ENCODE measurements at regions not wholly inside any gene's neighbourhood (a gene's known extent, or its start where the extent isn't known, plus 50 kb on each side); places are given as distances from the start of the nearest gene placed in this dataset.
"Not testable (repeated sequence)": the region's sequence is repeated elsewhere in the genome, so short reads cannot be mapped to it uniquely, and the experiment has no call there.

- no peak for TF ChIP-seq REST (IDR thresholded peaks at IDR 0.05)
- no peak for TF ChIP-seq RAD21 (IDR thresholded peaks at IDR 0.05)
- no peak for TF ChIP-seq NR2F2 (IDR thresholded peaks at IDR 0.05)
- TF ChIP-seq RXRA (IDR thresholded peaks at IDR 0.05): no peak
- no peak for TF ChIP-seq YY1 (IDR thresholded peaks at IDR 0.05)
- TF ChIP-seq SP1 (IDR thresholded peaks at IDR 0.05): no peak
- TF ChIP-seq EGR1 (IDR thresholded peaks at IDR 0.05; ENCODE audit: low read depth in 2 of 2): no peak
Measured at GRCh38 chr18:73118121-73118816, 250.5 kb upstream of the NETO1 start (continued).

DNA sequence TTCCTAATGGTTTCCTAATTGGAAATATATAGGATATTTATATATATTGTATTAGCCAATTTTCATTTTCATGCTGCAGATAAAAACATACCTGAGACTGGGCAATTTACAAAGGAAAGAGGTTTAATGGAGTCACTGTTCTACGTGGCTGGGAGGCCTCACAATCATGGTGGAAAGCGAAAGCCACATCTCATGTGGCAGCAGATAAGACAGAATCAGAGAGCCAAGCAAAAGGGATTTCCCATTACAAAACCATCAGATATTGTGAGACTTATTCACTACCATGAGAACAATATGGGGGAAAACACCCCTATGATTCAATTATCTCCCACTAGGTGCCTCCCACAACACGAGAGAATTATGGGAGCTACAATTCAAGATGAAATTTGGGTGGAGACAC is 242.5 kb upstream of the NETO1 start:
- Histone ChIP-seq H3K4me1 (ENCODE audit: control insufficient read depth in 4 of 4, insufficient read depth in 4 of 4, low read length in 3 of 4) (no peaks in the 10 kb centered on the region), H3K9me3 (ENCODE audit: control insufficient read depth in 4 of 4, low read length in 3 of 4) (no peaks in the 10 kb centered on the region), H3K9ac (ENCODE audit: low read depth in 1 of 2, low read length in 2 of 2) (no peak overlapping the region), H3K36me3 (ENCODE audit: control insufficient read depth in 4 of 4, insufficient read depth in 3 of 4, low read depth in 1 of 4, low read length in 3 of 4) (no peaks in the 10 kb centered on the region), H3K27me3 (ENCODE audit: control insufficient read depth in 4 of 4, insufficient read depth in 4 of 4, low read length in 3 of 4) (peaks cover 0 to 3% (median 0%) of the 10 kb centered on the region in 4 donors), H3K4me3 (ENCODE audit: low read depth in 1 of 3, low read length in 3 of 3) (no peak overlapping the region), H3K27ac (ENCODE audit: low read depth in 1 of 2, low read length in 2 of 2) (no peak overlapping the region)
- DNase-seq (ENCODE audit: low spot score): no peak
- TF ChIP-seq JUND (IDR thresholded peaks at IDR 0.05) (no peak), NR2F2 (IDR thresholded peaks at IDR 0.05) (no peak), HNF4A (conservative IDR thresholded peaks at IDR 0.05) (no peak), EGR1 (IDR thresholded peaks at IDR 0.05; ENCODE audit: low read depth in 2 of 2) (no peak)
- TF ChIP-seq, protein P1, sequence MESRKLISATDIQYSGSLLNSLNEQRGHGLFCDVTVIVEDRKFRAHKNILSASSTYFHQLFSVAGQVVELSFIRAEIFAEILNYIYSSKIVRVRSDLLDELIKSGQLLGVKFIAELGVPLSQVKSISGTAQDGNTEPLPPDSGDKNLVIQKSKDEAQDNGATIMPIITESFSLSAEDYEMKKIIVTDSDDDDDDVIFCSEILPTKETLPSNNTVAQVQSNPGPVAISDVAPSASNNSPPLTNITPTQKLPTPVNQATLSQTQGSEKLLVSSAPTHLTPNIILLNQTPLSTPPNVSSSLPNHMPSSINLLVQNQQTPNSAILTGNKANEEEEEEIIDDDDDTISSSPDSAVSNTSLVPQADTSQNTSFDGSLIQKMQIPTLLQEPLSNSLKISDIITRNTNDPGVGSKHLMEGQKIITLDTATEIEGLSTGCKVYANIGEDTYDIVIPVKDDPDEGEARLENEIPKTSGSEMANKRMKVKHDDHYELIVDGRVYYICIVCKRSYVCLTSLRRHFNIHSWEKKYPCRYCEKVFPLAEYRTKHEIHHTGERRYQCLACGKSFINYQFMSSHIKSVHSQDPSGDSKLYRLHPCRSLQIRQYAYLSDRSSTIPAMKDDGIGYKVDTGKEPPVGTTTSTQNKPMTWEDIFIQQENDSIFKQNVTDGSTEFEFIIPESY (IDR thresholded peaks at IDR 0.05): no peak
- TF ChIP-seq, protein P2, sequence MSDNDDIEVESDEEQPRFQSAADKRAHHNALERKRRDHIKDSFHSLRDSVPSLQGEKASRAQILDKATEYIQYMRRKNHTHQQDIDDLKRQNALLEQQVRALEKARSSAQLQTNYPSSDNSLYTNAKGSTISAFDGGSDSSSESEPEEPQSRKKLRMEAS (IDR thresholded peaks at IDR 0.05): no peak
- 62% methylated on average over 3 of the region's 3 CpGs for WGBS

DNA sequence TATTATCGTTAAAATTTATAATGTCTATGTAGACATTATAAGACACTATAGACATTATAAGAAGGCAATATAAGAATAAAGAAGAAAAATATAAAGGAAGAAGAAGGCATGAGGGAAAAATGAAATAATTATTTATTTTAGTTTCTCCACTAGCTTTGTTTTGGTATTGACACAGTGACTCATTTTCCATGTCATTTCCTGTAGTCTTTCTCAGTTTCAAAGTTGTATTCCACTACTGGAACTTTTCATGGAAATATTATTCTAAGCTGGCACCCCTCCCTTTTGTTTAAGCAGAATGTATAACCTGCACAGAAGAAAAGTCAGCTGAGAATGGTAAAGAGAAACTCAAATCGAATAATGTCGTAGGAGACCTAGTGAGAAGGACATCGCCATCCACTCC is 234.2 kb upstream of the NETO1 start:
- Histone ChIP-seq H3K9ac (ENCODE audit: low read depth in 1 of 2, low read length in 2 of 2) (no peak overlapping the region), H3K27me3 (ENCODE audit: control insufficient read depth in 4 of 4, insufficient read depth in 4 of 4, low read length in 3 of 4) (no peaks in the 10 kb centered on the region), H3K4me3 (ENCODE audit: low read depth in 1 of 3, low read length in 3 of 3) (no peak overlapping the region), H3K4me1 (ENCODE audit: control insufficient read depth in 4 of 4, insufficient read depth in 4 of 4, low read length in 3 of 4) (no peaks in the 10 kb centered on the region), H3K36me3 (ENCODE audit: control insufficient read depth in 4 of 4, insufficient read depth in 3 of 4, low read depth in 1 of 4, low read length in 3 of 4) (no peaks in the 10 kb centered on the region), H3K9me3 (ENCODE audit: control insufficient read depth in 4 of 4, low read length in 3 of 4) (peaks cover 0 to 3% (median 0%) of the 10 kb centered on the region in 4 donors), H3K27ac (ENCODE audit: low read depth in 1 of 2, low read length in 2 of 2) (no peak overlapping the region)
- WGBS: 87% methylated on average over 4 of the region's 4 CpGs
- no peak for TF ChIP-seq GABPA (IDR thresholded peaks at IDR 0.05 in 1 of 2, conservative IDR thresholded peaks at IDR 0.05 in 1 of 2)
- no peak for TF ChIP-seq HNF4A (conservative IDR thresholded peaks at IDR 0.05)
- TF ChIP-seq, protein P1 (IDR thresholded peaks at IDR 0.05): no peak
- no peak for TF ChIP-seq NR2F2 (IDR thresholded peaks at IDR 0.05)
- no peak for TF ChIP-seq SP1 (IDR thresholded peaks at IDR 0.05)
- no peak for TF ChIP-seq ATF3 (IDR thresholded peaks at IDR 0.05)
- TF ChIP-seq HNF4G (IDR thresholded peaks at IDR 0.05): no peak
- TF ChIP-seq JUND (IDR thresholded peaks at IDR 0.05): no peak
- no peak for TF ChIP-seq YY1 (IDR thresholded peaks at IDR 0.05)
- no peak for DNase-seq (ENCODE audit: low spot score)

- H3K4me1 ChIP-seq (ENCODE audit: control insufficient read depth in 4 of 4, insufficient read depth in 4 of 4, low read length in 3 of 4); H3K27ac ChIP-seq (ENCODE audit: low read depth in 1 of 2, low read length in 2 of 2); H3K9me3 ChIP-seq (ENCODE audit: control insufficient read depth in 4 of 4, low read length in 3 of 4); H3K4me3 ChIP-seq (ENCODE audit: low read depth in 1 of 3, low read length in 3 of 3); H3K9ac ChIP-seq (ENCODE audit: low read depth in 1 of 2, low read length in 2 of 2); DNase-seq (ENCODE audit: low spot score); H3K36me3 ChIP-seq (ENCODE audit: control insufficient read depth in 4 of 4, insufficient read depth in 3 of 4, low read depth in 1 of 4, low read length in 3 of 4); H3K27me3 ChIP-seq (ENCODE audit: control insufficient read depth in 4 of 4, insufficient read depth in 4 of 4, low read length in 3 of 4): not testable (repeated sequence)
- 68% methylated on average over 6 of the region's 6 CpGs for WGBS
Measured at GRCh38 chr18:73101491-73101890, 233.7 kb upstream of the NETO1 start.

Measured in liver (tissue), 7 donors.